Adipocyte (in vitro differentiated cells): ENCODE measurements at regions not wholly inside any gene's neighbourhood (a gene's known extent, or its start where the extent isn't known, plus 50 kb on each side); places are given as distances from the start of the nearest gene placed in this dataset.

Experiments
- DNase-seq: peaks from one replicate; pipeline ENCODE4 v3.0.0-alpha.2; 2015; ENCODE audit warnings: low read depth
- H3K27me3 ChIP-seq: replicated peaks from 2 replicates; pipeline ENCODE4 v1.7.0; 2013; ENCODE audit warnings: mild to moderate bottlenecking, low read length, moderate library complexity; ENCODE audit not compliant: control insufficient read depth, insufficient read depth
- H3K36me3 ChIP-seq: 2 replicates; pipeline ENCODE4 v1.7.0; 2013; ENCODE audit warnings: low read length, mild to moderate bottlenecking, moderate library complexity; ENCODE audit not compliant: control insufficient read depth, insufficient read depth, severe bottlenecking
- H3K4me1 ChIP-seq: 2 replicates; pipeline ENCODE4 v1.7.0; 2013; ENCODE audit warnings: mild to moderate bottlenecking, low read length, moderate library complexity; ENCODE audit not compliant: control insufficient read depth, insufficient read depth
- H3K4me3 ChIP-seq: 2 replicates; pipeline ENCODE4 v1.7.0; 2013; ENCODE audit warnings: mild to moderate bottlenecking, low read length, moderate library complexity
- H3K9ac ChIP-seq: 2 replicates; pipeline ENCODE4 v1.7.0; 2013; ENCODE audit warnings: mild to moderate bottlenecking, low read length, moderate library complexity
- H3K9me3 ChIP-seq: 2 replicates; pipeline ENCODE4 v1.7.0; 2013; ENCODE audit warnings: mild to moderate bottlenecking, low read length, moderate library complexity; ENCODE audit not compliant: control insufficient read depth

DNA sequence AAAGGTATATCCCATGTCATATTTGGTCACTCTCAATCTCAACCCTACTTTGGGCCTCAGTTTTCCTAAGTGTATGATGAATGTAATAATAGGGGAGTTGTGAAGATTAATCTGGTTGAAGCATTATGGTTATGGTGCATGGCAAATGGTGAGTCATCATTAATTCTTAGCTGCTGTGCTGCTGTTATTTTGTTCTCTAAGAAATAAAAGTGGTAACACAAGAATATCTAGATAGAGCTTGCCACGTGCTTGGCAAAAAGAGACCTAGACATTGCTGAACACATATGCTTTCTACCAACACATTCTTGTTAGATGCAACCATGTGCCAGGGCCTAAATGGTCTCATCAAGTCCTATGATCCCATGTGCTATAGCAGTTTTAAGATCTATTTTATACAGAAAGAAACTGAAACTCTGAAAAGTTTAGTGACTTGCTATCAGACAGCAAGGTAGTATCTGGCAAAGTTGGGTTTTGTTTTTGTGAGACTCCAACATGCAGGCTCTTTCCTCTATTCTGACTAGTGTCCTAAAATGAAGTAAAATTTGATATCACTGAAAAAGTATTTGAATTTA is 699.9 kb upstream of the MEF2C start:
- H3K27me3 ChIP-seq, result no peaks in the 10 kb centered on the region
- H3K36me3 ChIP-seq, result no peaks in the 10 kb centered on the region
- peaks cover 12% of the 10 kb centered on the region for H3K4me1 ChIP-seq
- no peak overlapping the region for H3K9ac ChIP-seq
- no peak for DNase-seq
- no peaks in the 10 kb centered on the region for H3K9me3 ChIP-seq
- no peak overlapping the region for H3K4me3 ChIP-seq

DNA sequence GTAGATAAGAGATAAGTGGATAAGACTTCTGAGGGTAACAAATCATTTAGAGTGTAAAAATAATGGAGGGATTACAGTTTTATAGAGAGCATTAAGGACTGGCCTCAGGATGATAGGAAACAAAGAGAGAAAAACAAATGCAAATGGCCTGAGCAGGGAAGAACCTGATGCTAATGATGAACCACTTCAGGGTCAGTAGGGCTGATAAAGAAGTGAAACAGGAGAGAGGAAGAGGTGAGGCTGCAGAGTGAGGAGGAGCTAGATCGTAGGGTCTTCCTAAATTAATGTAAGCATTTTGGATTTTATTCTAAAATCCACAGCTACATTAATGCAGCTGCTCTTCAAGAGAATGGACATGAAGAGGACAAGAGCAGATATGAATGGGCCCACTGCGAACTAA is 698.0 kb upstream of the MEF2C start:
- H3K36me3 ChIP-seq, result no peaks in the 10 kb centered on the region
- H3K27me3 ChIP-seq, result no peaks in the 10 kb centered on the region
- H3K4me3 ChIP-seq, result no peak overlapping the region
- no peak overlapping the region for H3K9ac ChIP-seq
- H3K9me3 ChIP-seq, result no peaks in the 10 kb centered on the region
- H3K4me1 ChIP-seq, result peaks cover 12% of the 10 kb centered on the region
- no peak for DNase-seq

DNA sequence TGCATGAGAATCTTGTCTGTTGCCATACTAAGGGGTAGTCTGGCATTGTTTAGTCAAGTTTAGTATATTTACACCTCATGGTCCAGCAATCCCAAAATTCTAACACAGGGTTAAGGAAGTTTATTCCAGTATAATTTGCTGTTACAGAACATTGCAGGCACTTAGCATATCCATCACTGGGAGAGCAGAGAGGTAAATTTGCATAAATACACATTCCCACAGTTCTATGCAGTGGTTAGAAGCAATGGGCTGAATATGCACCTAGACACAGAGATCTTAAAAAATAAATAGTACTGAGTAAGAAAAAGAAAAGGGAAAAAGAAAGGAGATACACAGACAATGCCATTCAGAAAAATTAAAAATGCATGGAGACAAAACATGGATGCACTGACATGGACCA is 692.3 kb upstream of the MEF2C start:
- H3K36me3 ChIP-seq, result no peaks in the 10 kb centered on the region
- H3K9ac ChIP-seq, result no peak overlapping the region
- H3K4me1 ChIP-seq, result no peaks in the 10 kb centered on the region
- no peaks in the 10 kb centered on the region for H3K27me3 ChIP-seq
- no peak overlapping the region for H3K4me3 ChIP-seq
- no peak for DNase-seq
- H3K9me3 ChIP-seq, result no peaks in the 10 kb centered on the region

DNA sequence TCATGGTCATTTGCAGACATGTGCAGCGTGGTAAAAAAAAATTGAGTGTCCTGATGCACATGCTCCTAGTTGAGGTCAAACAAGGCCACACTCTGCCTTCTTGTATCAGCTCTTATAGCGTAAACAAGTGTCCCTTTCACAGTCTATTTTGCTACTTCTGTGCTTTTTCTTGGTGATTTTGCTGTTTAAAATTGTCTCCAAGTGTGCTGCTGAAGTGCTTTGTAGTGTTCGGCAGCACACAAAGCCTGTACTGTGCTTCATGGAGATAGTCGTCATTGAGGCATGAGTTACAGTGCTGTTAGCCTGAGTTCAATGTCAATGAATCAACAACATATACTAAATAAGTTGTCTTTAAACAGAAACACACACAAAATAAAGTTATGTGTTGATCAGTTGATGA is 690.4 kb upstream of the MEF2C start:
- H3K4me1 ChIP-seq, result no peaks in the 10 kb centered on the region
- no peak overlapping the region for H3K9ac ChIP-seq
- H3K36me3 ChIP-seq, result no peaks in the 10 kb centered on the region
- no peak overlapping the region for H3K4me3 ChIP-seq
- H3K9me3 ChIP-seq, result no peaks in the 10 kb centered on the region
- DNase-seq, result no peak
- H3K27me3 ChIP-seq, result no peaks in the 10 kb centered on the region

DNA sequence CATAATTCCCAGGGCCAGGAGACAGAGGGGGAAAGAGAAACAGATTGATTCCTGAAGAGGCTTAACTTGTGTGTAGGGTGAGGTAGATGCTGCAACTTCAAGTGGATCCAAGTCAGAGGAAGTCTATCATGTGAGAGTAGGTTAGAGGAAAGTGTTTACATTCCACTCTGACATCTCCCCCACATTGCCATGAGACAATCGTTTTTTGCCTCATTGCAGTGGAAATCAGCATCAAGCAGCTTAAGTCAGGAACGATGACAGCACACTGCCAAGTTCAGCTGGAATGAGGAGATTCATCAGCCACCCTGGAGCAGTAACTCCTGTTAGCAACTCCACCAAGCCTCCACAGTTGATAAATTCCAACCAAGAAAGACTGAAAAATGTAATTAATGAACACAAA is 689.7 kb upstream of the MEF2C start:
- H3K27me3 ChIP-seq, result no peaks in the 10 kb centered on the region
- peak; percentile 56 for DNase-seq
- H3K4me1 ChIP-seq, result no peaks in the 10 kb centered on the region
- H3K4me3 ChIP-seq, result no peak overlapping the region
- H3K9ac ChIP-seq, result no peak overlapping the region
- H3K9me3 ChIP-seq, result no peaks in the 10 kb centered on the region
- H3K36me3 ChIP-seq, result no peaks in the 10 kb centered on the region

DNA sequence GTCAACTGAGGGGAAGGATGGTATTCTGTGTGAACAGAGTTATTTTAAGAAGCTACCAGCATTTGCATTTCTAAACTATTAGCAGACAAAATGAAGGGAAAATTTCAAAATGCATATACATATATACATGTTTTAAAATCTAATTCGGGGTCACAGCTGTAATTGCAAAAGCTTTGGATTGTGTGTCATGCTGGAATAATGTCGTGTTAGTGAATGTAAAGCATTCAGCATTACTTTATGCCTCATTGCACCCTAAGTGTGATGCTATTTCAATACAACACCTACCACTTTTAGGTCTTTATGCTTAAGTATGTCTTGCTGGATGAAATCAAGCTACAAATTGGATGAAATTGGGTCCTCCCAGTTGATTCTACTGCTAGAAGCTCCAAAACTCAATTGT is 687.6 kb upstream of the MEF2C start:
- Histone ChIP-seq H3K9ac (no peak overlapping the region), H3K36me3 (no peaks in the 10 kb centered on the region), H3K4me1 (no peaks in the 10 kb centered on the region), H3K4me3 (no peak overlapping the region), H3K27me3 (no peaks in the 10 kb centered on the region), H3K9me3 (no peaks in the 10 kb centered on the region)
- DNase-seq, result no peak

DNA sequence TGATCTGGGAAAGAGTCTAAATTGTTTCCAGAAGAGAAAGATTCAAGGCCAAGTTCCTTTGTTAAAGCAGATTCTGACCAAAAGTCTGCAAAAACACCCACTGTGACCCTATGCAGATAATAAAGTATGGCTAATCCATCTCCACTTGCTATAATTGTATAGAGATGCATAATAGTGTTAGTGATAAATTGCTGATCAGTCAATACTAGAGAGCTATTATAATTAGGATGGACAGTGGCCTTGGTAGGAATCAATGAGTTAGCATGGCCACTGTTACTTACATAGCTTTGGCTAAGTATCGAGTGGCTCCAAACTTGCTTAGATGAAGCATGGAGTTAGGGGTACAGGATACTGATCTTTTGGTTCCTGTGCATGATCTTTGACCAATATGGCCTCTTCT is 683.4 kb upstream of the MEF2C start:
- H3K36me3 ChIP-seq, result no peaks in the 10 kb centered on the region
- no peak overlapping the region for H3K4me3 ChIP-seq
- H3K9me3 ChIP-seq, result no peaks in the 10 kb centered on the region
- H3K9ac ChIP-seq, result no peak overlapping the region
- no peaks in the 10 kb centered on the region for H3K4me1 ChIP-seq
- no peak for DNase-seq
- H3K27me3 ChIP-seq, result no peaks in the 10 kb centered on the region

DNA sequence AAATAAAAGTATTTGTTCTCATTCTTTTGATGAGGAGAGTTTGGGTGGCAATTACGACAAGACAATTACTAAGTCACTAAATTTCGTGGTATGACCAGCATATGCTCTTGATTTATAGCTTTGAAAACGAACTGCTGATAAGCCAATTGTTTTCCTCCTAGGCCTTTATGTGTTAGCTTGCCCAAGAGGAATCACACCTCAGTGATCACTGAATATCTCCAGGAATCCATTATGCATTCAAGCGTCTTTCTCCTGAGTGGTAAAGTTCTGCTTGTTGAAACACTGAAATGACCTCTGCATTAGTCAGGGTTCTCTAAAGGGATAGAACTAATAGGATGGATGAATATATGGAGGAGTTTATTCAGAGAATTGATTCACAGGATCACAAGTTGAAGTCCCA is 677.7 kb upstream of the MEF2C start:
- Histone ChIP-seq H3K4me1 (peaks cover 3% of the 10 kb centered on the region), H3K9me3 (no peaks in the 10 kb centered on the region), H3K27me3 (no peaks in the 10 kb centered on the region), H3K36me3 (no peaks in the 10 kb centered on the region), H3K4me3 (no peak overlapping the region), H3K9ac (no peak overlapping the region)
- DNase-seq, result no peak

DNA sequence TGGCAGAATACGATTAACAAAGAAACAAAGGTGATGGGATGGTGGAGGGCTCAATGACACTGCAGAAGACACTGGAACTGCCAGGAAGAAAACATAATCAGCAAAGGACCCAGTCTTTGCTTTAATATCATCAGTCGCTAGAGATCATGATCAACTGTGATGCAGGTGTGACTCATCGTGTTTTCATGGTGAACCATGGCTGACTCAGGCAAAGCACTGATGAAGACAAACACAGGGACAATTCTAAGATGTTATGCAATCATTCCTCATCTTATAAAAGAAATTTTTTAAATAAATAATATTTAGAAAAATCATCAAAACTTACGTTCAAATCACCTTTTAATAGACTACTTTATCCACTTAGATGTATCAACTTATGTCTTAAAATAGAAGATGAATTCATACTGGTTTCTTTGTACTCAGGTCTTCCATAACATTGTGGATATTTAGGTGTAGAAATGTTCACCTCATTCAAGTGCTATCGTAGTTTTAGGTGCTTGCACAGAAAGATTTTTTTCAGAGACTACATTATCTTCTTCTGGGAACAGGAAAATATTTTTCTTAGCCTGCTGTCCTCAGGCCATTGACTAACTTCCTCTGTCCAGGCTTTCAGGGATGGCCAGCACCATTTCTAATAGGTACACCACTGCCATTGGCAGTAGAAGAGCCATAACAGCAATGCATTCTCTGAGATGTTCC is 673.4 kb upstream of the MEF2C start:
- Histone ChIP-seq H3K4me3 (no peak overlapping the region), H3K4me1 (peaks cover 3% of the 10 kb centered on the region), H3K36me3 (no peaks in the 10 kb centered on the region), H3K9ac (no peak overlapping the region), H3K9me3 (no peaks in the 10 kb centered on the region), H3K27me3 (no peaks in the 10 kb centered on the region)
- peak; percentile 66 for DNase-seq

DNA sequence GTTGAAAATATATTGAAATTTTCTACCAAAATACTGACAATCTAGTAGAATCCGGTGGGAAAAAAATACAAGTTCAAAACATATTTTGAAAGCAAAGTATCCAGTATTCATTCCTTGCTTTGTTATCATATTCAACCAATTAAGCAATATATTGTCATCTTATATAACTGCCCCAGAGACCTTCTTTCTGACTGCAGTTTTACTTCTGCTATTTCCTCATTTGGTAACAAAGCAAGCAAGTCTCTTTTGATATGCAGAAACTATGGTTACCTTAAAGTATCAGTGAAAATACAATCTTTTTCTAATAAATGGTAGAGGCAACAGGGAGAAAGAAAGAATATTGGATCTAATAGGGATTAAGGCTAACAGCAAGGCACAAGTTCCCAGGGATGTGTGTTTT is 663.7 kb upstream of the MEF2C start:
- DNase-seq, result peak; percentile 7
- no peaks in the 10 kb centered on the region for H3K36me3 ChIP-seq
- H3K9ac ChIP-seq, result no peak overlapping the region

DNA sequence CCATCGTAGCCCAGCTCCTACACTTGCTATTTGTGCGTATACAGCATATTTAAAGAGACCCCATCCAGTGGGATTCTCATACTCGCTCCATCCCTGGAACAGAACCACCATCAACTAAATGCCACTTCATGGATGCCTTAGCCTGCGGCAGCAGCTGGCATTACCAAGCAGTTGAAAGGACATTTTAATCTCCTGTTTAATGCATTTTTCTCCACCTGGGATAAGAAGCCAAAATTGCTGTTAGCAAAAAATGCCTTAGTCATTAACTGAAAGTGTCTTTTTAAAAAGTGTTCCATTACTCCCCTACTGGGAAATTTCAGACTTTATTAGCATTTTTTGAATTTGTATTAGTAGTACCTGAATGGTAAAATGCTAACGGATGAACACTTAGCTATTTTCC is 662.6 kb upstream of the MEF2C start:
- Histone ChIP-seq H3K9me3 (no peaks in the 10 kb centered on the region), H3K4me3 (no peak overlapping the region), H3K4me1 (no peaks in the 10 kb centered on the region), H3K36me3 (no peaks in the 10 kb centered on the region), H3K9ac (no peak overlapping the region), H3K27me3 (no peaks in the 10 kb centered on the region)
- DNase-seq, result no peak

More for the DNA sequence above, 663.7 kb upstream of the MEF2C start:
- Histone ChIP-seq H3K27me3 (no peaks in the 10 kb centered on the region), H3K9me3 (no peaks in the 10 kb centered on the region), H3K4me1 (no peaks in the 10 kb centered on the region), H3K4me3 (no peak overlapping the region)

DNA sequence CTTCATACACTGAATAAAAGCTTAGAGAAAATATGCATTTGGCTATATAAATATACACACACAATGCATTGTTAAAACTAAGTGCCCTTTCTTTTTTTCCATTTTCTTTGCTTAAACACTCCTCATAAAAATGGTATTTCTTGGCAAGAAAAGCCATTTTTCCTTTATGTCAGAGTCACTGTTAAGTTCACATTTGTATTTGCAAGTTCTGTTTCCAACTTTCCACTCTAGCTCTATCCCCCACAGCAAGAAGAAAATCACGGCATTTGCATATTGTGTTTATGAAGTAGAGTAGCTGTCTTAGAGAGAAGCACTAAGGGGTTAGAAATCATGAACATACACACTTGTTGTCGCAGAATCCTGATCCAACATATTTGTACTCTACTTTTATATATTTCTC is 662.1 kb upstream of the MEF2C start:
- no peak for DNase-seq
- H3K4me1 ChIP-seq, result no peaks in the 10 kb centered on the region
- no peak overlapping the region for H3K9ac ChIP-seq
- H3K4me3 ChIP-seq, result no peak overlapping the region
- no peaks in the 10 kb centered on the region for H3K9me3 ChIP-seq
- no peaks in the 10 kb centered on the region for H3K27me3 ChIP-seq
- no peaks in the 10 kb centered on the region for H3K36me3 ChIP-seq
